ENCODE measurements at regions not wholly inside any gene's neighbourhood (a gene's known extent, or its start where the extent isn't known, plus 50 kb on each side); places are given as distances from the start of the nearest gene placed in this dataset.

- TF ChIP-seq CTCF (IDR thresholded peaks at IDR 0.05; ENCODE audit: low read depth, low read length) = no peak
- Histone ChIP-seq H3K4me1 (no peaks in the 10 kb centered on the region), H3K4me3 (ENCODE audit: low read depth, low read length) (no peak overlapping the region), H3K36me3 (no peaks in the 10 kb centered on the region), H3K9me3 (no peaks in the 10 kb centered on the region; the same call in 1 of the 2 replicates), H3K27me3 (no peaks in the 10 kb centered on the region)
- no peak for DNase-seq
Measured at GRCh38 chr13:95360052-95360451, 58.8 kb upstream of the ABCC4 start.

GRCh38 chr13:95360464-95361097, 59.3 kb upstream of the ABCC4 start:
- Histone ChIP-seq H3K4me3 (ENCODE audit: low read depth, low read length) (no peak overlapping the region), H3K9me3 (no peaks in the 10 kb centered on the region; the same call in 1 of the 2 replicates), H3K36me3 (no peaks in the 10 kb centered on the region), H3K4me1 (no peaks in the 10 kb centered on the region), H3K27me3 (no peaks in the 10 kb centered on the region)
- DNase-seq = no peak
- TF ChIP-seq CTCF (IDR thresholded peaks at IDR 0.05; ENCODE audit: low read depth, low read length) = no peak

- no peak for TF ChIP-seq CTCF (IDR thresholded peaks at IDR 0.05; ENCODE audit: low read depth, low read length)
- no peaks in the 10 kb centered on the region; the same call in 1 of the 2 replicates for H3K9me3 ChIP-seq
- H3K4me3 ChIP-seq (ENCODE audit: low read depth, low read length) = no peak overlapping the region
- H3K36me3 ChIP-seq = no peaks in the 10 kb centered on the region
- no peaks in the 10 kb centered on the region for H3K4me1 ChIP-seq
- no peak for DNase-seq
- H3K27me3 ChIP-seq = no peaks in the 10 kb centered on the region
Measured at GRCh38 chr13:95361686-95362085, 60.4 kb upstream of the ABCC4 start.

- no peak for TF ChIP-seq CTCF (IDR thresholded peaks at IDR 0.05; ENCODE audit: low read depth, low read length)
- no peak for DNase-seq
- H3K36me3 ChIP-seq = no peaks in the 10 kb centered on the region
- no peaks in the 10 kb centered on the region for H3K9me3 ChIP-seq
- H3K27me3 ChIP-seq = no peaks in the 10 kb centered on the region
- no peaks in the 10 kb centered on the region for H3K4me1 ChIP-seq
- no peak overlapping the region for H3K4me3 ChIP-seq (ENCODE audit: low read depth, low read length)
Measured at GRCh38 chr13:95362666-95363065, 61.4 kb upstream of the ABCC4 start.

GRCh38 chr13:95367309-95367843, 66.1 kb upstream of the ABCC4 start:
- TF ChIP-seq CTCF (IDR thresholded peaks at IDR 0.05; ENCODE audit: low read depth, low read length) = no peak
- Histone ChIP-seq H3K27me3 (no peaks in the 10 kb centered on the region), H3K9me3 (no peaks in the 10 kb centered on the region), H3K4me1 (no peaks in the 10 kb centered on the region), H3K4me3 (ENCODE audit: low read depth, low read length) (no peak overlapping the region), H3K36me3 (no peaks in the 10 kb centered on the region)
- peak; percentile 12 for DNase-seq

- Histone ChIP-seq H3K27me3 (no peaks in the 10 kb centered on the region), H3K36me3 (no peaks in the 10 kb centered on the region), H3K4me1 (no peaks in the 10 kb centered on the region), H3K4me3 (ENCODE audit: low read depth, low read length) (no peak overlapping the region), H3K9me3 (no peaks in the 10 kb centered on the region)
- TF ChIP-seq CTCF (IDR thresholded peaks at IDR 0.05; ENCODE audit: low read depth, low read length) = no peak
- DNase-seq = no peak
Measured at GRCh38 chr13:95368998-95369397, 67.7 kb upstream of the ABCC4 start.
